Neural progenitor cell (in vitro differentiated cells): ENCODE measurements at regions not wholly inside any gene's neighbourhood (a gene's known extent, or its start where the extent isn't known, plus 50 kb on each side); places are given as distances from the start of the nearest gene placed in this dataset.

ENCODE experiments used
- DNase-seq: peaks from one replicate; pipeline ENCODE4 v3.0.0-alpha.2; 2016; ENCODE audit warnings: low spot score
- H2AFZ ChIP-seq: fragments of 200-600 bp; sonication (generic); replicated peaks from 2 replicates; pipeline ENCODE4 v1.6.1; 2016; ENCODE audit warnings: antibody characterized with exemption
- H3F3A ChIP-seq: fragments of 200-600 bp; sonication (generic); 2 replicates; pipeline ENCODE4 v1.6.1; 2016; ENCODE audit warnings: antibody characterized with exemption, low read depth
- H3K27ac ChIP-seq: fragments of 200-600 bp; sonication (generic); 2 replicates; pipeline ENCODE4 v1.5.1; 2016; ENCODE audit warnings: mild to moderate bottlenecking
- H3K27me3 ChIP-seq: fragments of 200-600 bp; sonication (generic); 2 replicates; pipeline ENCODE4 v1.6.1; 2016; ENCODE audit warnings: mild to moderate bottlenecking, moderate library complexity
- H3K36me3 ChIP-seq: fragments of 200-600 bp; sonication (generic); 2 replicates; pipeline ENCODE4 v1.5.1; 2016
- H3K4me1 ChIP-seq: fragments of 200-600 bp; sonication (generic); 2 replicates; pipeline ENCODE4 v1.6.1; 2016; ENCODE audit warnings: mixed run types
- H3K4me2 ChIP-seq: fragments of 200-600 bp; sonication (generic); 2 replicates; pipeline ENCODE4 v1.6.1; 2016
- H3K4me3 ChIP-seq: fragments of 200-600 bp; sonication (generic); 2 replicates; pipeline ENCODE4 v1.5.1; 2016
- H3K79me2 ChIP-seq: fragments of 200-600 bp; sonication (generic); 2 replicates; pipeline ENCODE4 v1.6.1; 2016; ENCODE audit warnings: low read depth
- H3K9ac ChIP-seq: fragments of 200-600 bp; sonication (generic); 2 replicates; pipeline ENCODE4 v1.6.1; 2016
- H3K9me3 ChIP-seq: fragments of 200-600 bp; sonication (generic); 2 replicates; pipeline ENCODE4 v1.5.1; 2016; ENCODE audit warnings: low read depth
- H4K20me1 ChIP-seq: fragments of 200-600 bp; sonication (generic); 2 replicates; pipeline ENCODE4 v1.6.1; 2016; ENCODE audit warnings: low read depth
- H3K27ac Mint-ChIP-seq: 3 replicates; pipeline ENCODE4 v1.8.0; 2021; ENCODE audit warnings: mixed read lengths
- H3K27me3 Mint-ChIP-seq: 2 replicates; pipeline ENCODE4 v1.8.0; 2022; ENCODE audit warnings: low read depth, mild to moderate bottlenecking, inconsistent platforms, moderate library complexity, mixed read lengths; ENCODE audit not compliant: insufficient read depth
- H3K36me3 Mint-ChIP-seq: 3 replicates; pipeline ENCODE4 v1.8.0; 2021; ENCODE audit warnings: mixed read lengths
- H3K4me1 Mint-ChIP-seq: 3 replicates; pipeline ENCODE4 v1.8.0; 2021; ENCODE audit warnings: mixed read lengths
- H3K4me3 Mint-ChIP-seq: 3 replicates; pipeline ENCODE4 v1.8.0; 2021; ENCODE audit warnings: mild to moderate bottlenecking, moderate library complexity, mixed read lengths
- H3K9me3 Mint-ChIP-seq: 3 replicates; pipeline ENCODE4 v1.8.0; 2020; ENCODE audit warnings: mixed read lengths
- EZH2 ChIP-seq: fragments of 200-600 bp; sonication (generic); IDR thresholded peaks from 2 replicates; pipeline ENCODE4 v1.6.1; 2017; ENCODE audit warnings: antibody characterized with exemption, mild to moderate bottlenecking, moderate library complexity
- EZH2phosphoT487 ChIP-seq: fragments of 200-600 bp; sonication (generic); IDR thresholded peaks from 2 replicates; pipeline ENCODE4 v1.6.1; 2017; ENCODE audit warnings: antibody characterized with exemption
- TF ChIP-seq, protein P1 (sequence below): fragments of 200-600 bp; sonication (generic); IDR thresholded peaks from 2 replicates; pipeline ENCODE4 v1.5.1; 2017; ENCODE audit warnings: antibody characterized with exemption, mild to moderate bottlenecking

DNA sequence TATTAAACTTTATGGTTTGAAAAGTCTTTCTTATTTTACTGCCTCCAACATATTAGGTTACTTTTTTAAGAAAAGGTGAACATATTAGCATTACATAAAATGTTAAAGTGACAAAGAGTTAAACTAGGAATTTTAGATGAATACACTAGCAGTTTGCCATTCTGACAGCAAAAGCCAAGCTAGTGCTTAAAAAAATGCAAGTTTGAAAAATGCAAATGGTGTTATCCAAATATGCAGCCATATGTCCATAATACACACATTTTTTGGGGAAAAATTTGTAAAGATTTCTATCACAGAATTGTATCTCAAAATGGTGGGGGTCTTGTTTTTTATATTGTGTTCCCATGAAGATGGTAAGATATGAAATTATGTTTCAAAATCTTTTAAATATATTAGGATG, 466.1 kb downstream of the FOXG1 start:
- H3K4me2 ChIP-seq: peak overlapping the region; percentile 1
- no peaks in the 10 kb centered on the region for H3K9me3 ChIP-seq
- TF ChIP-seq, protein P1, sequence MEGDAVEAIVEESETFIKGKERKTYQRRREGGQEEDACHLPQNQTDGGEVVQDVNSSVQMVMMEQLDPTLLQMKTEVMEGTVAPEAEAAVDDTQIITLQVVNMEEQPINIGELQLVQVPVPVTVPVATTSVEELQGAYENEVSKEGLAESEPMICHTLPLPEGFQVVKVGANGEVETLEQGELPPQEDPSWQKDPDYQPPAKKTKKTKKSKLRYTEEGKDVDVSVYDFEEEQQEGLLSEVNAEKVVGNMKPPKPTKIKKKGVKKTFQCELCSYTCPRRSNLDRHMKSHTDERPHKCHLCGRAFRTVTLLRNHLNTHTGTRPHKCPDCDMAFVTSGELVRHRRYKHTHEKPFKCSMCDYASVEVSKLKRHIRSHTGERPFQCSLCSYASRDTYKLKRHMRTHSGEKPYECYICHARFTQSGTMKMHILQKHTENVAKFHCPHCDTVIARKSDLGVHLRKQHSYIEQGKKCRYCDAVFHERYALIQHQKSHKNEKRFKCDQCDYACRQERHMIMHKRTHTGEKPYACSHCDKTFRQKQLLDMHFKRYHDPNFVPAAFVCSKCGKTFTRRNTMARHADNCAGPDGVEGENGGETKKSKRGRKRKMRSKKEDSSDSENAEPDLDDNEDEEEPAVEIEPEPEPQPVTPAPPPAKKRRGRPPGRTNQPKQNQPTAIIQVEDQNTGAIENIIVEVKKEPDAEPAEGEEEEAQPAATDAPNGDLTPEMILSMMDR: no peak
- TF ChIP-seq EZH2phosphoT487 (no peak), EZH2 (no peak)
- H2AFZ ChIP-seq: no peak overlapping the region
- H3F3A ChIP-seq: no peaks in the 10 kb centered on the region
- no peaks in the 10 kb centered on the region for H3K36me3 Mint-ChIP-seq
- H3K4me1 Mint-ChIP-seq: peaks cover 22% of the 10 kb centered on the region
- H3K9me3 Mint-ChIP-seq: no peaks in the 10 kb centered on the region
- no peak overlapping the region for H3K9ac ChIP-seq
- H3K4me1 ChIP-seq: peaks cover 35% of the 10 kb centered on the region
- H4K20me1 ChIP-seq: no peaks in the 10 kb centered on the region
- no peak overlapping the region for H3K27ac Mint-ChIP-seq
- no peak overlapping the region for H3K4me3 ChIP-seq
- peaks cover 4% of the 10 kb centered on the region for H3K36me3 ChIP-seq
- no peak overlapping the region for H3K4me3 Mint-ChIP-seq
- no peak for DNase-seq
- H3K27me3 ChIP-seq: no peaks in the 10 kb centered on the region
- no peak overlapping the region for H3K27ac ChIP-seq
- no peaks in the 10 kb centered on the region for H3K27me3 Mint-ChIP-seq
- H3K79me2 ChIP-seq: no peaks in the 10 kb centered on the region

DNA sequence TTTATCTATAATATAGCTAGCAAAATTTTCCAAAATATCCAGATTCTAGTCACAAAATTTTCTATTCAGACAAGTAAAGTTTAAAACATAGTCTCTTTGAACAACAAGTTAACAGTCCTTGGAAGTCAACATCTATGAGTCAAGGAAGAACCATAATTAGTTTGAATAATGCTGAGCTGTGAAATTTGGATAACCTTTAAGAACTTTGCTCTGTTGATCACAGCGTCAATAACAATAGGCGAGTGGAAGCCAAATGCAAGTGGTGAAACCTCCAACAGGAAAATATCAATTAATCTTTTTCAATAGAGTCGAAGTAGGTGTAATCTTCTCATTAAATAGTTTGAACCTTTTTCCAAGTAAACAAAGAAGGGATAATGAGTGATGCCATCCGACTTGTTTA, 466.6 kb downstream of the FOXG1 start:
- TF ChIP-seq EZH2phosphoT487 (no peak), EZH2 (no peak)
- TF ChIP-seq, protein P1: no peak
- no peaks in the 10 kb centered on the region for H4K20me1 ChIP-seq
- H3K27ac Mint-ChIP-seq: no peak overlapping the region
- no peaks in the 10 kb centered on the region for H3K36me3 Mint-ChIP-seq
- H3K9me3 ChIP-seq: no peaks in the 10 kb centered on the region
- H3K4me2 ChIP-seq: peak overlapping the region; percentile 1
- H3K4me1 ChIP-seq: peaks cover 39% of the 10 kb centered on the region
- no peaks in the 10 kb centered on the region for H3K27me3 ChIP-seq
- H3K27me3 Mint-ChIP-seq: no peaks in the 10 kb centered on the region
- H3K4me3 Mint-ChIP-seq: no peak overlapping the region
- peak; percentile 4 for DNase-seq
- no peak overlapping the region for H2AFZ ChIP-seq
- H3F3A ChIP-seq: no peaks in the 10 kb centered on the region
- H3K27ac ChIP-seq: no peak overlapping the region
- H3K9ac ChIP-seq: no peak overlapping the region
- no peaks in the 10 kb centered on the region for H3K79me2 ChIP-seq
- no peaks in the 10 kb centered on the region for H3K9me3 Mint-ChIP-seq
- no peaks in the 10 kb centered on the region for H3K36me3 ChIP-seq
- H3K4me3 ChIP-seq: no peak overlapping the region
- H3K4me1 Mint-ChIP-seq: peaks cover 25% of the 10 kb centered on the region

DNA sequence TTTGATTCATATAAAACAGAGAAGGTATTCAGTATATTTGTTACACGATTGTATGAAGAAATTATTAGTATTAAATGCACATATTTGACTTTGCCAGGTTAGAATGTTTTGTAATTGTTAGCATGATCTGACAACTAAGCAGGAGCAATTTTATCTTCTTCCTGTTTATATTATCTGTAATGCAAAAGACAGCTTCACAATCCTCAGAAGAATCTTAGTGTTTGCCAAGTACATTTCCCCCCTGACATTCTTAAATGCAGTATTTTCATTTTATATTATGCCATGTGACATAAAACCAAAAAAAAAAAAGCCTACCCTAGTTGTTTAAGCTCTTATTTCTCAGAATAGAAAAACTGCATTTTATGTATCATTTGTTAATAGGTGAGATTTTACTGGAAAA, 469.4 kb downstream of the FOXG1 start:
- Histone ChIP-seq H3K79me2 (no peaks in the 10 kb centered on the region), H4K20me1 (no peaks in the 10 kb centered on the region), H3K27ac (no peak overlapping the region), H3K4me2 (no peak overlapping the region), H3K36me3 (no peaks in the 10 kb centered on the region), H3K27me3 (no peaks in the 10 kb centered on the region), H3K4me1 (peaks cover 39% of the 10 kb centered on the region), H3K9ac (no peak overlapping the region), H3F3A (no peaks in the 10 kb centered on the region), H3K9me3 (peaks cover 6% of the 10 kb centered on the region), H2AFZ (no peak overlapping the region), H3K4me3 (no peak overlapping the region)
- no peak overlapping the region for H3K4me3 Mint-ChIP-seq
- H3K4me1 Mint-ChIP-seq: peaks cover 32% of the 10 kb centered on the region
- no peak overlapping the region for H3K27ac Mint-ChIP-seq
- TF ChIP-seq, protein P1: no peak
- TF ChIP-seq EZH2phosphoT487: no peak
- no peak for TF ChIP-seq EZH2
- H3K36me3 Mint-ChIP-seq: no peaks in the 10 kb centered on the region
- no peak for DNase-seq
- H3K27me3 Mint-ChIP-seq: peaks cover 2% of the 10 kb centered on the region
- no peaks in the 10 kb centered on the region for H3K9me3 Mint-ChIP-seq
